GM03348 (cell line): ENCODE measurements at regions not wholly inside any gene's neighbourhood (a gene's known extent, or its start where the extent isn't known, plus 50 kb on each side); places are given as distances from the start of the nearest gene placed in this dataset.
"Not testable (repeated sequence)": the region's sequence is repeated elsewhere in the genome, so short reads cannot be mapped to it uniquely, and the experiment has no call there.

Source experiments
- DNase-seq: peaks from one replicate; pipeline ENCODE4 v3.0.0; 2012; ENCODE audit warnings: low spot score

GRCh38 chr10:57689596-57690297 is 577.9 kb downstream of the IPMK start:
- DNase-seq: no peak

DNA sequence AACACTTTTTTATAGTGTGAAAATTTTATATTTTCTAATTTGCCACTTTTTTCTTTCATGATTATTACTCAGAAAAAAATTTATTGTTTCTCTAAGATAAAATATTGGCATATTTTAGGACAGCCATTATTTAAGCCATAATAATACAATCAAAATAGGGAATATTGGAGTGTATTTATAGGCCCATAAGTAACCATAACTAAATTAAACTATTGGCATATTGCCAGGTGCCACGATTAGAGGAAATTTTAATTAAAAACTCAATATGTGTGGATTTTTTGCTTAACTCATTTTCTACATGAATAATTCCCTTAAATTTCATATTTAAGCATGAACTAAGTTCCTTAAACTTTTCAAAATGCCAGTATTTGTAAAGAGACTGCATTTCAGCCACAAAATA is 587.8 kb downstream of the IPMK start:
- DNase-seq: no peak

GRCh38 chr10:57675125-57675524 is 592.6 kb downstream of the IPMK start:
- no peak for DNase-seq

GRCh38 chr10:57673446-57673960 is 594.2 kb downstream of the IPMK start:
- no peak for DNase-seq

DNA sequence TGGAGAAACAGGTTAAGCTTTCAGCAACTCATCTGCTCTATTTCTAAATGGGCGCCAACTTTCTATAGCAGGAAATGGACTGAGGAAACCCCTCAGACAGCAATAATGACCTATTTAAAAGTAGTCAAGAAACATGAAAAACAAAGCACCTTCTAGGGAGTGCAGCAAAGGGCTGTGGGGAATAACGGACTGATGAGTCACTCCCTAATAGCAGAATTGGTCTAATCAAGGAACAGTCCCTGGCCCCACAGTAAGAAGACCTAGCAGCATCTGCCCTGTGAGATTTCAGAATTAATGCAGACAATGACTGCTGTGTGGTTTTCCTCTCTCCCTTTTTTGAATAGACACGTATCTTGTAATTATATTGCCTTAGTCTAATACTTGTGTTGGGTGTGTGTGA is 602.9 kb downstream of the IPMK start:
- no peak for DNase-seq

- no peak for DNase-seq
Measured at GRCh38 chr10:57663401-57663800, 604.3 kb downstream of the IPMK start.

DNA sequence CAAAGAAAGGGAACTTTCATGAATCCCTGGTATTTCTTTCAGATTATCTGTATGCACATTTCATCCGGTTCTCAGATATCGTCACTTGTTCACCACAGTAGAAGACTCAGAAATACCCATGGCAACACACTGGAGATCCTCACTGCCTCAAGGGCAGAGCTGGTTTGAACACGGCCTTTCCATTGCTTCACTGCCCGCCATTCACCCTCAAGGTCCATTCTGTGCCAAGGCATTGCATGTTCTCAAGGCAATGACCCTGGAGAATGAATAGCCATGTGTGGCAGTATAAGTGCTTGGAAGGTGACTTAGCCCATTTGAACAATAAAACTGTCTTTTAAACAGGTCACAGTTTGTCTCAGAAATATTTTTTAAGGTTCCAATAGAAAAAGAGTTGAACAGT is 606.5 kb downstream of the IPMK start:
- no peak for DNase-seq

DNA sequence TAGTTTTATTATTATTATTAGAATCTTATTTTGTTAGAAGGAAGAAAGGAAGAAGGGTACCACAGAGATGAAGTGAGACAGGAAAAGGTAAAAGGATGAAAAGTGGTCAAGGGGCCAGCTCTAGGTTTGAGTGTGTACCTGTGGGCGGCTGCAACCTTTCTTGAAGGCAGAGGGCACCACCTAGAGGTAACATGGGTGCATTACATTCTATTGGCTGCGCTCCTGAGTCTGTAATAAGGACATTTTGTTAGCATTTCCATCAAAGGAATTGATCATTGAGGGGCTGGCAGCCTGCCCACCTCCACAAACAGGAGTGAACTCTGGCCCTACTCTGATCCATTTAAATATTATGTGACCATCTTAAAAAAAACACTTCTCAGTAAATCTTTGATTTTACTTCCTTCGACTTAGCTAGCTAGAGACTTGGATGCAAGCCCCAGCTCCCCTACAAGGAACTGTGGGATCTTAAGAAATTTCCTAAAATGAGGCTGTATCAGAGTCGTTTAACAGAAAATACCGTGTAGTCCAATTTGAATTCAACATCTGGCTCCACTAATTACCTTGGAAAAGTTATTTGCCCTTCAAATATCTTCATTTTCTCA is 610.4 kb downstream of the IPMK start:
- peak; percentile 39 for DNase-seq

GRCh38 chr10:57654856-57655255 is 612.8 kb downstream of the IPMK start:
- no peak for DNase-seq

- DNase-seq: not testable (repeated sequence)
Measured at GRCh38 chr10:57645108-57645507, 622.6 kb downstream of the IPMK start.

- DNase-seq: no peak
Measured at GRCh38 chr10:57638411-57638810, 629.3 kb downstream of the IPMK start.

- no peak for DNase-seq
Measured at GRCh38 chr10:57628592-57629284, 639.0 kb downstream of the IPMK start.

- no peak for DNase-seq
Measured at GRCh38 chr10:57627642-57628178, 640.0 kb downstream of the IPMK start.

DNA sequence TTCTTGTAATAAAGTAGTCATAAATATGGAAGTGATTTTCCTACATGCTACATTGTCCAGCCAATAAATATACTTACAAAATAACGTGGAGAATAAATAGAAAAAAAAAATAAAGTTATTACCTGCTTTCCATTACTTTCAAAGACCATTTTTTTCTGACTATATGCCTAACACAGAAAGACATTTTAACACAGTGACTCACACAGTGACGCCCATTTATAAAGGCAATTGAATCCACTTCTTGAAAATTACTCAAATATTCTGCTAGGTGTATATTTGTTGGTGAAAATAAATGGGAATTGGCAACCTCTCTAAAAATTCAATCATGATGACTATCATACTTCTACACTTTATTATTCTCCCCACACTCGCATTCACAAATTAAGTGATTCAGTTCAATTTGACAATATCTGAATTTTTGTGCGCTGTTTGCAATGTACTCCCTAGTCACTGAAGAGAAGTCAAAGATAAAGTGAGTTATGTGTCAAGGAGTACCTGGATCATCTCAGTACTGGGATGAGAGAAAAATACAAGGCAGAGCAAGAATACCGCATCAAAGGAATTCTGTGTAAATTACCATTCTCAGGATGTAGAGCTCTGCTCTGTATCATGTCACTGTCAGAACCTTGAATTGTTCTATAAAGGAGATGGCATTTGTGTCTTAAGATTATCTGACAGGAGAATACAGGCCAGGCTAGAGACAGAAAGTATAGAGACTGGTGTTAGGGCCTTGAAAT is 642.7 kb downstream of the IPMK start:
- DNase-seq: no peak

GRCh38 chr10:57624066-57624465 is 643.6 kb downstream of the IPMK start:
- no peak for DNase-seq

DNA sequence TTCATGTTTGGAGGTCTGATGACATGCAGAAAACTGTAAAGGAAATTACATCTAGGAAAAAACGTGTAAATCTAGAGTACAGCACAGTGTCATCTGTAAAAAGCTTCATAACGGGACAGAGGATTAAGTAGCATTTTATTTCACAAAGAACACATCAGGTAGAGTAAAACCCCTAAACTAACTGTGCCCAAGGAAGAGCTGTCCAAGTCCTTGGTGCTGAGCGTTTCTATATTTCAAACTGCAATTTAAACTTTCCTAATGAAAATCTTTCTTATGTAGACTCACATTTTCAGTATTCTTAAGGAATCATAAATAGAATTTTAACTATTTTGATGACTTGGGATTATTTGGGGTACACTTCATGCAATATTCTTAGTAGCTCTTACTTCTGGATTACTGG is 646.2 kb downstream of the IPMK start:
- no peak for DNase-seq

- no peak for DNase-seq
Measured at GRCh38 chr10:57605948-57606485, 661.7 kb downstream of the IPMK start.

DNA sequence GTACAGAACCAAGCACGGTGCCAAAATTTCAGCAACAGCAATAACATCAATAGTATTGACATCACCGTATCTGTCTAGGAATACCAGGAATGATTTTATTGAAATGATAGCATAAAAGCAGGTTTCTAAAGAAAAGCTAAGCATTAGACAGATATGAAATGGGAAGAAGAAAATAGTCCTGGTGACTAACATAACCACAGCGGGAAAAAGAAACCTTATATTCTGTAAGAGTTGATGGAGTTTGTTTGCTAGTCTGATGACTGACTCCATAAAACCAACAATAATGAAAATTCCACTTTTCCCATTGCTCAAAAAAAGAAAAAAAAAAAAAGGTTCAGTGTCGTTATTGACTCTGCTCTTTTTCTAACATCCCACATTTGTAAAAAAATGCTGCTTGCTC is 668.3 kb downstream of the IPMK start:
- DNase-seq: no peak

DNA sequence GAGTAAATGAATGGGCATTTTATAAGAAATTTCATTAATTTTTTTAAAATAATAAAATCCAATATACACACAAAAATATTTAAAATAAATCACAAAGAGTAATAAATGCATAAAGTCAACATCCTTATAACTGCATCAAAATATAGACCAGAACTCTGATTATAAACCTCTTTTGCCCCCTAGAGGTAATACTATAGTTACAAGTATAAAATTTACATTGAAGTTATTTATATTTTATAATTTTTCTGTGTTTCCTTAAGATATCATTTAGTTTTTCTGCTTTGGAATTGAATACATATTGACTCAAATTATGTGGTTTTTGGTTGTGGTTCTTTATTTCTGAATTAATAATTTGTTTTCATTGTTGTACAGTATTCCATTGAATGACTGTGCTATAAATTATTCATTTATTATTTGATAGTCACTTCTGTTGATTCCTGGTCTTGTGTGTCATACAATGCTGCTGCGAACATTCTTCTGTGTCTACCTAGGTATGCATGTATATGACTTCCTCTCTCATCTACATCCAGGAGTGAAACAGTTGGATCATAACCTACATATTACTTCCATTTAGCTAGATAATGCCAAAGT is 673.6 kb downstream of the IPMK start:
- no peak for DNase-seq

DNA sequence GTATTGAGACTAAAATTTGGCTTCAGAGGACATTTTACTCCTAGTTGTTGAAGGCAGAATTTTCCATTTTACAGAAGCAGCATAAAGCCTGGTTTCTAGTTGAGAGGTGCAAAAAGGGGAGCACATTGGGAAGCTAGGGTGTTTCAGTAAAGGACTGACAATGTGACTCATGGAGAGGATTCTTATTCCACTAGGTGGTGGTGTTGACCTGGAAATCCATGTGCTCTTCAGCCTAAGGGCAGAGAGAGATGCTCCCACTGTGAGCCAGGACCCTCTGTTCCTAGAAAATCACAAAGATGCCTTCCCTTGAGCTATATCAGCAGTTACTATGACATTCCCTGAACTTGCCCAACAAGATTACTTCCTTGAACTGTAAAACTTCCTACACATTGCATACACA is 687.8 kb downstream of the IPMK start:
- peak; percentile 7 for DNase-seq

DNA sequence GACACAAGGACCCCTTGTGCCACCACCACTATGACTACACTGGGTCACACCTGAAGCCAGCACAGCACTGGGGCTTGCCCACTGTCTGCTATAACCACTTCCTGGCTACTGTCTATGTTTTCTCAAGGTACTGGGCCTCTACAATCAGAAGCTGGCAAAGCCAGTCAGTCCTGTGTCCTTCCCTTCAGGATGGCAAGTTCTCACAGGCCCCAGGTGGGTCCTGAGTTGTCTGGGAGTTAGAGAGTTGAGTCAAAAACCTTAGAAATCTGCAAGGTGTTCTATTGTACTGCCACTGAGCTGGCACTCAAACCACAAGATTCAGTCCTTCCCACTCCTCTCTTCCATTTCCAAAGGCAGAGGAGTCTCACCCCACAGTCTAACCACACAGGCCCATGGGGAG is 705.5 kb downstream of the IPMK start:
- no peak for DNase-seq

DNA sequence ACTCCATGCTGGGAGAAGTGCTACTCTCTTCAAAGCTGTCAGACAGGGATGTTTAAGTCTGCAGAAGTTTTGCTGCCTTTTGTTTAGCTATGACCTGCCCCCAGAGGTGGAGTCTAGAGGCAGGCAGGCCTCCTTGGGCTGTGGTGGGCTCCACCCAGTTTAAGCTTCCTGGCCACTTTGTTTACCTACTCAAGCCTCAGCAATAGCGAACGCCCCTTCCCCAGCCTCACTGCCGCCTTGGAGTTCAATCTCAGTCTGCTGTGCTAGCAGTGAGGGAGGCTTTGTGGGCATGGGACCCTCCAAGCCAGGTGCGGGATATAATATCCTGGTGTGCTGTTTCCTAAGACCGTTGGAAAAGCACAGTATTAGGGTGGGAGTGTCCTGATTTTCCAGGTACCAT is 715.9 kb downstream of the IPMK start:
- not testable (repeated sequence) for DNase-seq
